H1 (cell line): ENCODE measurements at regions not wholly inside any gene's neighbourhood (a gene's known extent, or its start where the extent isn't known, plus 50 kb on each side); places are given as distances from the start of the nearest gene placed in this dataset.

ENCODE experiments used
- ATF3 ChIP-seq: IDR thresholded peaks from 2 replicates; pipeline ENCODE4 v1.6.1; 2011; ENCODE audit warnings: low read depth, mild to moderate bottlenecking, low read length; ENCODE audit not compliant: insufficient read depth
- BACH1 ChIP-seq: IDR thresholded peaks from 2 replicates; pipeline ENCODE4 v1.6.1; 2012; ENCODE audit warnings: low read length, improper control_type of control experiment
- CTCF ChIP-seq, 3 experiments: IDR thresholded peaks; 1 replicate in 2 of 3; 2 replicates in 1 of 3; pipeline versions ENCODE4 v1.5.1 to v1.6.1; 2011; ENCODE audit warnings: low read length in 3 of 3, mild to moderate bottlenecking in 3 of 3, inconsistent platforms in 2 of 3, low read depth in 1 of 3, moderate library complexity in 1 of 3; ENCODE audit not compliant: insufficient read depth in 1 of 3; ENCODE audit errors: control extremely low read depth in 1 of 3
- EGR1 ChIP-seq: IDR thresholded peaks from 2 replicates; pipeline ENCODE4 v1.6.1; 2011; ENCODE audit warnings: low read depth, low read length, borderline replicate concordance
- EZH2 ChIP-seq: fragments of 200-600 bp; sonication (generic); IDR thresholded peaks from 2 replicates; pipeline ENCODE4 v1.7.1; 2012; ENCODE audit warnings: low read depth, mild to moderate bottlenecking, moderate library complexity, low read length, inconsistent platforms; ENCODE audit not compliant: severe bottlenecking
- FOSL1 ChIP-seq: IDR thresholded peaks from 2 replicates; pipeline ENCODE4 v1.6.1; 2011; ENCODE audit warnings: mild to moderate bottlenecking, low read depth, low read length, moderate library complexity; ENCODE audit not compliant: insufficient read depth
- JUND ChIP-seq: IDR thresholded peaks from 2 replicates; pipeline ENCODE4 v1.6.1; 2011; ENCODE audit warnings: mild to moderate bottlenecking, improper control_type of control experiment, low read length
- RFX5 ChIP-seq: IDR thresholded peaks from 2 replicates; pipeline ENCODE4 v1.6.1; 2011; ENCODE audit warnings: low read depth, low read length, improper control_type of control experiment, borderline replicate concordance
- TEAD4 ChIP-seq: IDR thresholded peaks from 2 replicates; pipeline ENCODE4 v1.6.1; 2012; ENCODE audit warnings: low read depth, low read length, inconsistent platforms, mixed read lengths
- USF2 ChIP-seq: IDR thresholded peaks from 2 replicates; pipeline ENCODE4 v1.6.1; 2011; ENCODE audit warnings: low read length, improper control_type of control experiment
- YY1 ChIP-seq: IDR thresholded peaks from 2 replicates; pipeline ENCODE4 v1.6.1; 2011; ENCODE audit warnings: low read depth, mild to moderate bottlenecking, low read length
- ZNF274 ChIP-seq: IDR thresholded peaks from 2 replicates; pipeline ENCODE4 v1.7.0; 2012; ENCODE audit warnings: low read length, borderline replicate concordance; ENCODE audit errors: extremely low read depth

- TF ChIP-seq EZH2 (no peak), CTCF (IDR thresholded peaks at IDR 0.05; ENCODE audit: control extremely low read depth in 1 of 3, insufficient read depth in 1 of 3, low read depth in 1 of 3, low read length in 3 of 3) (no peak), ZNF274 (no peak), TEAD4 (no peak), FOSL1 (no peak), BACH1 (no peak), JUND (no peak), ATF3 (no peak), USF2 (no peak), YY1 (no peak), EGR1 (no peak), RFX5 (no peak)
Measured at GRCh38 chr7:36064676-36065075, 88.4 kb upstream of the EEPD1 start.
